ENCODE measurements at regions not wholly inside any gene's neighbourhood (a gene's known extent, or its start where the extent isn't known, plus 50 kb on each side); places are given as distances from the start of the nearest gene placed in this dataset.

DNA sequence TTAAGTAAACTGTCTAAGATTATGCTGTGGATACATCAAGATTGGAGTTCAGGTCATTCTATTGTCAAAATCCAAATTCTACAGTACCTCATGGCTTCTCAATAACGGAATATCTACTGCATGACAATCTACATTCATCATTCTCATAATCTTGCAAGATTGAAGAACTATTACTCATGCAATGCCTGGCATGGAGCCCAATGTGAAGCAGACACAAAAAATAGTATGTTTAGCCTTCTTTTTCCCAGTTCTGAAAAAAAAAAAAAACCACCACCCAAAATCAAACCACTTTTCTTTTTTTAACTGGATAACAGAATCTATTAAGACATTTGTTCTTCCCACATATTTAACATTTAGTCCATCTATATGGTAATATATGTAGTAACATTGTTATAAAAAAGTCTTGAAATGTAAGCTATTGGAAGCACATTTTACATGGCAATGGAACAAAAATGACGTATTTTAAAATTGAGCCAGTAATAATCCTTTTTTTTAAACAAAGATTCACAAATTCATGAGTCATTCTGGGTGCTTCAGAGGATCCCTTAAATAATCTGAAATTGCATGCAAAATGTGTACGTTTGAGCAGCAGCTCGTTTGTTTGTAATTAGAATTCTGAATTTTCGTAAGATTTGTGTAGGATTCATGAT, 232.2 kb upstream of the FMR1 start:
- no peaks in the 10 kb centered on the region for H3K27me3 ChIP-seq (ENCODE audit: insufficient read depth, poor library complexity, severe bottlenecking)
- no peak for TF ChIP-seq SPI1 (IDR thresholded peaks at IDR 0.05; ENCODE audit: borderline replicate concordance, low read depth)
- TF ChIP-seq POLR2AphosphoS5 (IDR thresholded peaks at IDR 0.05; ENCODE audit: low read depth): no peak
- TF ChIP-seq, protein P1, sequence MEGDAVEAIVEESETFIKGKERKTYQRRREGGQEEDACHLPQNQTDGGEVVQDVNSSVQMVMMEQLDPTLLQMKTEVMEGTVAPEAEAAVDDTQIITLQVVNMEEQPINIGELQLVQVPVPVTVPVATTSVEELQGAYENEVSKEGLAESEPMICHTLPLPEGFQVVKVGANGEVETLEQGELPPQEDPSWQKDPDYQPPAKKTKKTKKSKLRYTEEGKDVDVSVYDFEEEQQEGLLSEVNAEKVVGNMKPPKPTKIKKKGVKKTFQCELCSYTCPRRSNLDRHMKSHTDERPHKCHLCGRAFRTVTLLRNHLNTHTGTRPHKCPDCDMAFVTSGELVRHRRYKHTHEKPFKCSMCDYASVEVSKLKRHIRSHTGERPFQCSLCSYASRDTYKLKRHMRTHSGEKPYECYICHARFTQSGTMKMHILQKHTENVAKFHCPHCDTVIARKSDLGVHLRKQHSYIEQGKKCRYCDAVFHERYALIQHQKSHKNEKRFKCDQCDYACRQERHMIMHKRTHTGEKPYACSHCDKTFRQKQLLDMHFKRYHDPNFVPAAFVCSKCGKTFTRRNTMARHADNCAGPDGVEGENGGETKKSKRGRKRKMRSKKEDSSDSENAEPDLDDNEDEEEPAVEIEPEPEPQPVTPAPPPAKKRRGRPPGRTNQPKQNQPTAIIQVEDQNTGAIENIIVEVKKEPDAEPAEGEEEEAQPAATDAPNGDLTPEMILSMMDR (IDR thresholded peaks at IDR 0.05; ENCODE audit: insufficient read depth, low read length): no peak
- TF ChIP-seq, protein P2, sequence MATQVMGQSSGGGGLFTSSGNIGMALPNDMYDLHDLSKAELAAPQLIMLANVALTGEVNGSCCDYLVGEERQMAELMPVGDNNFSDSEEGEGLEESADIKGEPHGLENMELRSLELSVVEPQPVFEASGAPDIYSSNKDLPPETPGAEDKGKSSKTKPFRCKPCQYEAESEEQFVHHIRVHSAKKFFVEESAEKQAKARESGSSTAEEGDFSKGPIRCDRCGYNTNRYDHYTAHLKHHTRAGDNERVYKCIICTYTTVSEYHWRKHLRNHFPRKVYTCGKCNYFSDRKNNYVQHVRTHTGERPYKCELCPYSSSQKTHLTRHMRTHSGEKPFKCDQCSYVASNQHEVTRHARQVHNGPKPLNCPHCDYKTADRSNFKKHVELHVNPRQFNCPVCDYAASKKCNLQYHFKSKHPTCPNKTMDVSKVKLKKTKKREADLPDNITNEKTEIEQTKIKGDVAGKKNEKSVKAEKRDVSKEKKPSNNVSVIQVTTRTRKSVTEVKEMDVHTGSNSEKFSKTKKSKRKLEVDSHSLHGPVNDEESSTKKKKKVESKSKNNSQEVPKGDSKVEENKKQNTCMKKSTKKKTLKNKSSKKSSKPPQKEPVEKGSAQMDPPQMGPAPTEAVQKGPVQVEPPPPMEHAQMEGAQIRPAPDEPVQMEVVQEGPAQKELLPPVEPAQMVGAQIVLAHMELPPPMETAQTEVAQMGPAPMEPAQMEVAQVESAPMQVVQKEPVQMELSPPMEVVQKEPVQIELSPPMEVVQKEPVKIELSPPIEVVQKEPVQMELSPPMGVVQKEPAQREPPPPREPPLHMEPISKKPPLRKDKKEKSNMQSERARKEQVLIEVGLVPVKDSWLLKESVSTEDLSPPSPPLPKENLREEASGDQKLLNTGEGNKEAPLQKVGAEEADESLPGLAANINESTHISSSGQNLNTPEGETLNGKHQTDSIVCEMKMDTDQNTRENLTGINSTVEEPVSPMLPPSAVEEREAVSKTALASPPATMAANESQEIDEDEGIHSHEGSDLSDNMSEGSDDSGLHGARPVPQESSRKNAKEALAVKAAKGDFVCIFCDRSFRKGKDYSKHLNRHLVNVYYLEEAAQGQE (IDR thresholded peaks at IDR 0.05; ENCODE audit: insufficient replicate concordance, low read depth): no peak
- TF ChIP-seq GABPA (IDR thresholded peaks at IDR 0.05; ENCODE audit: low read depth): no peak
- no peak for DNase-seq (ENCODE audit: low read depth in 1 of 2, low spot score in 1 of 2)
- H3K27ac ChIP-seq (replicated peaks): no peak overlapping the region
- H3K4me3 ChIP-seq (replicated peaks; ENCODE audit: insufficient read depth, low read length): no peak overlapping the region

GRCh38 chrX:147680251-147680650, 231.5 kb upstream of the FMR1 start:
- Histone ChIP-seq H3K27me3 (ENCODE audit: insufficient read depth, poor library complexity, severe bottlenecking) (no peaks in the 10 kb centered on the region), H3K27ac (replicated peaks) (no peak overlapping the region), H3K4me3 (replicated peaks; ENCODE audit: insufficient read depth, low read length) (no peak overlapping the region)
- peak in 1 of 2 experiments; percentile 9 for DNase-seq (ENCODE audit: low read depth in 1 of 2, low spot score in 1 of 2)
- no peak for TF ChIP-seq POLR2AphosphoS5 (IDR thresholded peaks at IDR 0.05; ENCODE audit: low read depth)
- no peak for TF ChIP-seq GABPA (IDR thresholded peaks at IDR 0.05; ENCODE audit: low read depth)
- TF ChIP-seq, protein P2 (IDR thresholded peaks at IDR 0.05; ENCODE audit: insufficient replicate concordance, low read depth): no peak
- no peak; the same call in 1 of the 2 replicates for TF ChIP-seq SPI1 (IDR thresholded peaks at IDR 0.05; ENCODE audit: borderline replicate concordance, low read depth)
- TF ChIP-seq, protein P1 (IDR thresholded peaks at IDR 0.05; ENCODE audit: insufficient read depth, low read length): no peak

GRCh38 chrX:147693511-147693910, 218.2 kb upstream of the FMR1 start:
- no peaks in the 10 kb centered on the region for H3K27me3 ChIP-seq (ENCODE audit: insufficient read depth, poor library complexity, severe bottlenecking)
- no peak overlapping the region for H3K27ac ChIP-seq (replicated peaks)
- no peak for TF ChIP-seq POLR2AphosphoS5 (IDR thresholded peaks at IDR 0.05; ENCODE audit: low read depth)
- TF ChIP-seq SPI1 (IDR thresholded peaks at IDR 0.05; ENCODE audit: borderline replicate concordance, low read depth): no peak
- TF ChIP-seq, protein P1 (IDR thresholded peaks at IDR 0.05; ENCODE audit: insufficient read depth, low read length): no peak
- TF ChIP-seq, protein P2 (IDR thresholded peaks at IDR 0.05; ENCODE audit: insufficient replicate concordance, low read depth): no peak
- TF ChIP-seq GABPA (IDR thresholded peaks at IDR 0.05; ENCODE audit: low read depth): no peak
- H3K4me3 ChIP-seq (replicated peaks; ENCODE audit: insufficient read depth, low read length): no peak overlapping the region
- no peak for DNase-seq (ENCODE audit: low read depth in 1 of 2, low spot score in 1 of 2)
